HG03103 (cell line): ENCODE measurements at regions not wholly inside any gene's neighbourhood (a gene's known extent, or its start where the extent isn't known, plus 50 kb on each side); places are given as distances from the start of the nearest gene placed in this dataset.
"Not testable (repeated sequence)": the region's sequence is repeated elsewhere in the genome, so short reads cannot be mapped to it uniquely, and the experiment has no call there.

Source experiments
- ATAC-seq: cut with Tn5 transposase; IDR thresholded peaks from one replicate; pipeline ENCODE4 v1.9.1; 2021; ENCODE audit warnings: low read depth; ENCODE audit not compliant: unreplicated experiment

- no peak for ATAC-seq
Measured at GRCh38 chr3:67145738-67146137, 147.6 kb downstream of the KBTBD8 start.

- no peak for ATAC-seq
Measured at GRCh38 chr3:67154429-67154828, 156.3 kb downstream of the KBTBD8 start.

- no peak for ATAC-seq
Measured at GRCh38 chr3:67167481-67167880, 169.4 kb downstream of the KBTBD8 start.

GRCh38 chr3:67171841-67172240 lies 173.7 kb downstream of the KBTBD8 start:
- ATAC-seq: no peak

- ATAC-seq: not testable (repeated sequence)
Measured at GRCh38 chr3:67173130-67173529, 175.0 kb downstream of the KBTBD8 start.

- no peak for ATAC-seq
Measured at GRCh38 chr3:67176396-67176795, 178.3 kb downstream of the KBTBD8 start.

- ATAC-seq: no peak
Measured at GRCh38 chr3:67192466-67192865, 194.4 kb downstream of the KBTBD8 start.

GRCh38 chr3:67196677-67197076 lies 198.6 kb downstream of the KBTBD8 start:
- ATAC-seq: no peak

GRCh38 chr3:67198374-67198773 lies 200.3 kb downstream of the KBTBD8 start:
- no peak for ATAC-seq

GRCh38 chr3:67200618-67201017 lies 202.5 kb downstream of the KBTBD8 start:
- no peak for ATAC-seq

- ATAC-seq: no peak
Measured at GRCh38 chr3:67201026-67201425, 202.9 kb downstream of the KBTBD8 start.

GRCh38 chr3:67202053-67202452 lies 203.9 kb downstream of the KBTBD8 start:
- no peak for ATAC-seq

GRCh38 chr3:67204951-67205350 lies 206.8 kb downstream of the KBTBD8 start:
- no peak for ATAC-seq

GRCh38 chr3:67215690-67216089 lies 217.6 kb downstream of the KBTBD8 start:
- ATAC-seq: no peak

GRCh38 chr3:67227030-67227429 lies 228.9 kb downstream of the KBTBD8 start:
- no peak for ATAC-seq

- no peak for ATAC-seq
Measured at GRCh38 chr3:67228136-67228535, 230.0 kb downstream of the KBTBD8 start.

- ATAC-seq: no peak
Measured at GRCh38 chr3:67232642-67233041, 234.5 kb downstream of the KBTBD8 start.

- ATAC-seq: no peak
Measured at GRCh38 chr3:67239353-67239752, 241.2 kb downstream of the KBTBD8 start.

- no peak for ATAC-seq
Measured at GRCh38 chr3:67241084-67241483, 243.0 kb downstream of the KBTBD8 start.

GRCh38 chr3:67244130-67244529 lies 246.0 kb downstream of the KBTBD8 start:
- ATAC-seq: no peak

GRCh38 chr3:67245545-67245944 lies 247.4 kb downstream of the KBTBD8 start:
- ATAC-seq: no peak

- no peak for ATAC-seq
Measured at GRCh38 chr3:67248726-67249125, 250.6 kb downstream of the KBTBD8 start.

- not testable (repeated sequence) for ATAC-seq
Measured at GRCh38 chr3:67252906-67253305, 254.8 kb downstream of the KBTBD8 start.
